GM23248 (cell line): ENCODE measurements at regions not wholly inside any gene's neighbourhood (a gene's known extent, or its start where the extent isn't known, plus 50 kb on each side); places are given as distances from the start of the nearest gene placed in this dataset.

Experiments
- EZH2 ChIP-seq: fragments of 200-600 bp; sonication (generic); IDR thresholded peaks from 2 replicates; pipeline ENCODE4 v1.6.1; 2018; ENCODE audit warnings: antibody characterized with exemption, mild to moderate bottlenecking; ENCODE audit not compliant: insufficient read depth, poor library complexity, severe bottlenecking
- EZH2phosphoT487 ChIP-seq: fragments of 200-600 bp; sonication (generic); IDR thresholded peaks from 2 replicates; pipeline ENCODE4 v1.6.1; 2018; ENCODE audit warnings: antibody characterized with exemption, moderate library complexity, mild to moderate bottlenecking, low read depth; ENCODE audit not compliant: insufficient read depth

- TF ChIP-seq EZH2phosphoT487 (no peak), EZH2 (no peak)
Measured at GRCh38 chr2:66805016-66805865, 370.3 kb downstream of the MEIS1 start.
